Body of pancreas (tissue), 4 donors: ENCODE measurements at regions not wholly inside any gene's neighbourhood (a gene's known extent, or its start where the extent isn't known, plus 50 kb on each side); places are given as distances from the start of the nearest gene placed in this dataset.

Source experiments
- ATAC-seq: fragments of 150-250 bp; one replicate; pipeline ENCODE4 v1.9.1; 2016
- DNase-seq, 4 donors: peaks; one replicate each; pipeline ENCODE4 v3.0.0-alpha.2; 2019
- H3K27ac ChIP-seq, 4 donors: fragments of 200-600 bp; sonication (generic); 1 replicate in 3 of 4; 2 replicates in 1 of 4; pipeline versions ENCODE4 v1.5.1 to v1.6.1; 2016 to 2019; ENCODE audit warnings: mild to moderate bottlenecking in 1 of 4, mixed read lengths in 1 of 4, moderate library complexity in 1 of 4
- H3K27me3 ChIP-seq, 2 donors: fragments of 200-600 bp; sonication (generic); one replicate each; pipeline ENCODE4 v1.6.0; 2016; ENCODE audit warnings: mild to moderate bottlenecking in 1 of 2
- H3K36me3 ChIP-seq, 2 donors: fragments of 200-600 bp; sonication (generic); replicated peaks in 1 of 2; 2 replicates each; pipeline ENCODE4 v1.5.1; 2016; ENCODE audit warnings: low read depth in 2 of 2; ENCODE audit not compliant: insufficient read depth in 1 of 2
- H3K4me1 ChIP-seq: fragments of 200-600 bp; sonication (generic); one replicate; pipeline ENCODE4 v1.6.0; 2016
- H3K4me3 ChIP-seq, 2 donors: fragments of 200-600 bp; sonication (generic); 1 replicate in 1 of 2; 2 replicates in 1 of 2; pipeline ENCODE4 v1.5.1; 2016 to 2019
- H3K9me3 ChIP-seq, 3 donors: fragments of 200-600 bp; sonication (generic); 1 replicate in 2 of 3; 2 replicates in 1 of 3; pipeline ENCODE4 v1.5.1; 2016
- POLR2A ChIP-seq, 3 donors: fragments of 450-650 bp; IDR thresholded peaks; one replicate each; pipeline ENCODE4 v1.6.1; 2016; ENCODE audit warnings: antibody characterized with exemption in 3 of 3, mild to moderate bottlenecking in 2 of 3
- WGBS, 2 donors: methylation state at CpG; one replicate each; pipeline ENCODE4 v1.1.5; 2017; 5-methylcytosine and 5-hydroxymethylcytosine counted together
- intact Hi-C: fragments of 100-400 bp; cut with DNase I; formaldehyde crosslinking; loops from one replicate; pipeline ENCODE4 v1.15.1; 2023
- TF ChIP-seq, protein P1 (sequence below), 7 experiments: fragments of 450-650 bp in 4 of 7; fragments of 200-600 bp in 3 of 7; sonication (generic) in 3 of 7; IDR thresholded peaks; one replicate each; pipeline ENCODE4 v1.5.1; 2016 to 2019; ENCODE audit warnings: antibody characterized with exemption in 7 of 7

DNA sequence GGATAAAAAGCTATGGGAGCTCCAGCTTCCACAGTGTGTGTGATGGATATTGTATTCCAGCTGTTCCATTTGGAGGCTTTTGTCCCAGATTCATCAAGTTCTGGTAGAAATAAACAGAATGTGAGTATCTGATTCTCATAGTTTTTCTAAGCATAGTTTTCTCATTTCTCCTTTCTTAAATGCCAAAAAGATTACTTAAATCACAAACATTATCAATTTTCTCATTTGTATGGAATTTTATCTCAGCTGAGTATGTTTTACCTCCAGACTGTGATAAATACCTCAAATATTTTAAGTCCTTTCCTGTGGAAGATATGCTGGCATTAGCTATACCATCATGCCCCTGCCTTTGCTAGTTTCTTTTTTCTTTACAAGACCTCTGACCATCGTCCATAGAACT lies 767.3 kb downstream of the TFAP2A start:
- TF ChIP-seq POLR2A (IDR thresholded peaks at IDR 0.05) = no peak
- TF ChIP-seq, protein P1, sequence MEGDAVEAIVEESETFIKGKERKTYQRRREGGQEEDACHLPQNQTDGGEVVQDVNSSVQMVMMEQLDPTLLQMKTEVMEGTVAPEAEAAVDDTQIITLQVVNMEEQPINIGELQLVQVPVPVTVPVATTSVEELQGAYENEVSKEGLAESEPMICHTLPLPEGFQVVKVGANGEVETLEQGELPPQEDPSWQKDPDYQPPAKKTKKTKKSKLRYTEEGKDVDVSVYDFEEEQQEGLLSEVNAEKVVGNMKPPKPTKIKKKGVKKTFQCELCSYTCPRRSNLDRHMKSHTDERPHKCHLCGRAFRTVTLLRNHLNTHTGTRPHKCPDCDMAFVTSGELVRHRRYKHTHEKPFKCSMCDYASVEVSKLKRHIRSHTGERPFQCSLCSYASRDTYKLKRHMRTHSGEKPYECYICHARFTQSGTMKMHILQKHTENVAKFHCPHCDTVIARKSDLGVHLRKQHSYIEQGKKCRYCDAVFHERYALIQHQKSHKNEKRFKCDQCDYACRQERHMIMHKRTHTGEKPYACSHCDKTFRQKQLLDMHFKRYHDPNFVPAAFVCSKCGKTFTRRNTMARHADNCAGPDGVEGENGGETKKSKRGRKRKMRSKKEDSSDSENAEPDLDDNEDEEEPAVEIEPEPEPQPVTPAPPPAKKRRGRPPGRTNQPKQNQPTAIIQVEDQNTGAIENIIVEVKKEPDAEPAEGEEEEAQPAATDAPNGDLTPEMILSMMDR (IDR thresholded peaks at IDR 0.05) = no peak
- no peak overlapping the region for H3K4me3 ChIP-seq
- H3K27ac ChIP-seq = no peak overlapping the region
- no peaks in the 10 kb centered on the region for H3K27me3 ChIP-seq
- no peaks in the 10 kb centered on the region for H3K4me1 ChIP-seq
- 24 to 32% methylated on average over 1 of the region's 1 CpG for WGBS, 2 donors
- H3K36me3 ChIP-seq = no peaks in the 10 kb centered on the region
- intact Hi-C loops = no loop called here
- ATAC-seq (no peak), DNase-seq (no peak)
- H3K9me3 ChIP-seq = no peaks in the 10 kb centered on the region

DNA sequence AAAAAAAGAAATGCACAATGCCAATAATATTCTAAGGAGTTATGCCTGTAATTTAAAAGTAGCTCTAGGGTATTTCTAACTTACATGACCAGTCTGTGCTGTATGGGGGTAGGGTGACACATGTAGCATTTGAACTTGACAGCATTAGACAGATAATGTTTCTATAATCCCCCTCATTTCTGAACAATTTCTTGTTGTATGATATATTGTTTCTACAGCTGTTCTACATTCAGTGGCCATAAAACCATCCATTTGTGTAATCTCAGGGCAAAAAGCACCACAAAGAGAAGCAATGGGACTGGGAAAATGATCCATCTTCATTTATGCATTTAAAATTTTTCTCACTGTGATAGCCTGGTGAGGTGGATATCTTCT lies 767.8 kb downstream of the TFAP2A start:
- TF ChIP-seq, protein P1 (IDR thresholded peaks at IDR 0.05) = no peak
- TF ChIP-seq POLR2A (IDR thresholded peaks at IDR 0.05) = no peak
- no peak for ATAC-seq
- no peaks in the 10 kb centered on the region for H3K36me3 ChIP-seq
- no peak for DNase-seq
- no peak overlapping the region for H3K4me3 ChIP-seq
- no peaks in the 10 kb centered on the region for H3K4me1 ChIP-seq
- no peaks in the 10 kb centered on the region for H3K27me3 ChIP-seq
- no peak overlapping the region for H3K27ac ChIP-seq
- intact Hi-C loops = no loop called here
- no peaks in the 10 kb centered on the region for H3K9me3 ChIP-seq

DNA sequence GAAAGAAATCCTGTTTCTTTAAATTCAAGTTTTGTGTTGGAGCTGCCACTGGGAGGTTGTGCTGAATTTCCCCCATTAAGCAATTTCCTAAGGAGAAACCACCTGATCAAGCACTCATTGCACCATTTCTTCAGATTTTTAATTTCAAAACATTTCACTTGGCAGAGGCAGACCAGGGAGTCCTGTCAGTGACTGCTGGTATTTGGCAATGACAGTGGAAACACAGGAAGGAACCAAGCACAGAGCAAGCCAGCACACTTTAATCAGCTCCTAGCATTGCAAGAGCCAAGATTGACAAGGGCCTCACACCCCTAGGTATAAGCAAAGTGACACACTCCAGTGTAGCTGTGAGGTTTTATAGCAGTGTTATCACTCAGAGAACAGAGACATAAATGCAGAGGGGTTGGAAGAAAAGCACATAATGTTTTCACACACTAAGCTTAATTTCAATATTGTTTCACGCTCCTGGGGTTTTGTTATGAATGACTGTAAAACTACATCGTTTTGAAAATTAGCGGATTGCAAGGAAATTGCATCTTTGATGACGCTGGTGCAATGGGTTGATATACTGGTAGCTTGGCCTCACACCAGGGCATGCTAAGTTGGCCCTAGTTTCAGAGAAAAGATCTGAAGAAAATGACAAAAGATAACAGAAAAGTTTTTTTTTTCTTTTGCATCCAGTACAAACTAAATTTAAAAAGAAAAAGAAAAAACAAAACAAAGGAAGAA lies 768.4 kb downstream of the TFAP2A start:
- WGBS, 2 donors = 71 to 79% methylated on average over 4 of the region's 4 CpGs
- no peak for TF ChIP-seq POLR2A (IDR thresholded peaks at IDR 0.05)
- TF ChIP-seq, protein P1 (IDR thresholded peaks at IDR 0.05) = no peak
- no peak overlapping the region for H3K27ac ChIP-seq
- no peak for DNase-seq
- H3K36me3 ChIP-seq = no peaks in the 10 kb centered on the region
- intact Hi-C loops = no loop called here
- H3K9me3 ChIP-seq = no peaks in the 10 kb centered on the region
- H3K4me3 ChIP-seq = no peak overlapping the region
- no peaks in the 10 kb centered on the region for H3K27me3 ChIP-seq
- H3K4me1 ChIP-seq = no peaks in the 10 kb centered on the region
- no peak for ATAC-seq

DNA sequence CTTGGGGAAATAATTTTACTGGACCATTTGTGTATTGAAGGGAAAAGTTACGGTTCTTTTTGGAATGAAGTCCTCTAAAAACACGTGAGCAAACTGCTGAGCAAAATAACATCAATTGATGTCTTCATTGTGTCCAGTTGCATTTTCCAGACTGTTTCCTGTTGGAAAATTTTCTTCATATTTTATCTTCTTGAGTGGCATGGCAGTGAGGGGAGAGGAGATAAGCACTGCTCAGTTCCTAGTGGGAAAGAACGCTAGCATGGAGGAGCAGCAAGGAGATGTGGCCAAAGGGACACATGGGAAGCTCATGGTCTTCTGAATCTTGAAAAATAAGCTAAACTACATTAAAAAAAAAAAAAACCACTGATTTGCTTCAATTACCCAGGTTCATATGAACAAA lies 776.0 kb downstream of the TFAP2A start:
- ATAC-seq = no peak
- H3K36me3 ChIP-seq = no peaks in the 10 kb centered on the region
- 71 to 78% methylated on average over 3 of the region's 3 CpGs for WGBS, 2 donors
- no peak for TF ChIP-seq POLR2A (IDR thresholded peaks at IDR 0.05)
- TF ChIP-seq, protein P1 (IDR thresholded peaks at IDR 0.05) = no peak
- H3K27ac ChIP-seq = no peak overlapping the region
- no peaks in the 10 kb centered on the region for H3K27me3 ChIP-seq
- no peak overlapping the region for H3K4me3 ChIP-seq
- intact Hi-C loops = no loop called here
- DNase-seq = no peak
- no peaks in the 10 kb centered on the region for H3K9me3 ChIP-seq
- H3K4me1 ChIP-seq = no peaks in the 10 kb centered on the region

DNA sequence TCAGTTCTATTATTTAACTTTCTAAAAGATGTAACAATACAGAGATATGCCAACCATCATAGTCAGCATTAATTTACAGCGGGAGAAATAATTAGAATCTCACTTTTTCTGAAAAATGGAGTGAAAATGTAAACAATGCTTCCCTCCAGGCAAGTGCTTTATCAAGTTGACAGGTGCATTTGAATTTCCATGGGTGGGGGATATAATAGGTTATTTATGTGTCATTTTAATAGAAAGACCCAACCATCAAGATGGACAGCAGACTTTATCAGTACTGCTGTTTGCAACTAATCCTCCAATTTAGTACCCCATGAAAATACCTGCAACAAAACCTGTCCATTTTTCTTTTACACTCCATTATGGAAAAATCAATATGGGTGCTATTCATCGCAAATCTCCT lies 780.1 kb downstream of the TFAP2A start:
- H3K9me3 ChIP-seq = no peaks in the 10 kb centered on the region
- no peak overlapping the region for H3K4me3 ChIP-seq
- H3K27ac ChIP-seq = no peak overlapping the region
- intact Hi-C loops = no loop called here
- ATAC-seq (no peak), DNase-seq (no peak)
- no peaks in the 10 kb centered on the region for H3K27me3 ChIP-seq
- no peaks in the 10 kb centered on the region for H3K4me1 ChIP-seq
- WGBS, 2 donors = 53 to 67% methylated on average over 2 of the region's 2 CpGs
- H3K36me3 ChIP-seq = no peaks in the 10 kb centered on the region
- TF ChIP-seq POLR2A (IDR thresholded peaks at IDR 0.05) = no peak
- TF ChIP-seq, protein P1 (IDR thresholded peaks at IDR 0.05) = no peak
